H1 (cell line): ENCODE measurements at regions not wholly inside any gene's neighbourhood (a gene's known extent, or its start where the extent isn't known, plus 50 kb on each side); places are given as distances from the start of the nearest gene placed in this dataset.

ENCODE experiments used
- ATF2 ChIP-seq: IDR thresholded peaks from 2 replicates; pipeline ENCODE4 v1.6.1; 2012; ENCODE audit warnings: low read length, inconsistent platforms

- TF ChIP-seq ATF2: no peak
- TF ChIP-seq, all 59 proteins: peak for 0
Observed at GRCh38 chr5:106159616-106160015, 1511.1 kb downstream of the EFNA5 start (continued).
